ENCODE measurements at regions not wholly inside any gene's neighbourhood (a gene's known extent, or its start where the extent isn't known, plus 50 kb on each side); places are given as distances from the start of the nearest gene placed in this dataset.

GRCh38 chr10:121289800-121290199, 308.4 kb downstream of the FGFR2 start:
- TF ChIP-seq SP1 (IDR thresholded peaks at IDR 0.05), result no peak
- no peak for TF ChIP-seq TARDBP (IDR thresholded peaks at IDR 0.05)
- no peak for TF ChIP-seq NFRKB (IDR thresholded peaks at IDR 0.05)
- TF ChIP-seq HDGF (IDR thresholded peaks at IDR 0.05; ENCODE audit: borderline replicate concordance), result no peak

All from HEK293T (cell line).